ENCODE measurements at regions not wholly inside any gene's neighbourhood (a gene's known extent, or its start where the extent isn't known, plus 50 kb on each side); places are given as distances from the start of the nearest gene placed in this dataset.

DNA sequence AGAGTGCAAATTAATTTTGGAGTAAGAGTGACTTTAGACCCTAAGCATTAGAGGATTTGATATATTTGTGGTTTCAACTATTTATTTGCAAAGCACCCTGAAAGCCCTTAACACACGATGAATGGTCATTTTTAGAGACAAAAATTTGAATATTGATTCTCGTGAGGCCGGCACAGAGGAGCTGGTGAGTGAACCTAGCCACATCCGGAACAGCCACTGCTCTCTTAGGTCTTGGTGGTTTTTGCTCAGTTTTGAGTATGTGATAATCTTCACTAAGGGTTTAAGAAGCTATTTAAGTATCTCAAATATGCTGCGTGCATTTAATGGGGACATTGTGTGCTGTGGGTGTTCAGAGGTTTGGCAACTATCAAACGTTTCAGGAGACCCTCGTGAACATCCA lies 204.8 kb downstream of the TSN start:
- H3K9me3 ChIP-seq (ENCODE audit: control insufficient read depth in 2 of 2, insufficient read depth in 1 of 2, low read length in 1 of 2): no peaks in the 10 kb centered on the region
- no peak for DNase-seq (ENCODE audit: low read depth in 6 of 9, low spot score in 9 of 9)
- 96% methylated on average over 7 of the region's 7 CpGs for WGBS

DNA sequence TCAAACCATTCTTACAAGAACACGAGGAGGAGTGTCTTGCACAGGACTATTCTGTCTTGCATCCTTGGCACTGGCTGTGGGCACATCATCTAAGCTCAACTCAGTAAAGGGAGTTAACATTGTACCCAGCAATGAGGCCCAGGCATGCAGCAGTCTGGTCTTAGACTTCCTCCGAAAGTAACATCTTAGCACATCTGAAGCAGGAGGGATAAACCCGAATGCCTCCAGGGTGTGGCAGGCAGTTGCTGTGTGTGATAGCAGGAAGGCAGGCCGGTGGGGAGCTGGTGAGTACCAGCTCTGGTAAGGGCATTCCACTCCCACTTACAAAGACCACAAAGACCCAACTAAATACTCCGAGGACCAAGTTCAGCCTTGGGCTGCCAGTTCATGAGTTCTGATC lies 206.3 kb downstream of the TSN start:
- WGBS: 93% methylated on average over 5 of the region's 5 CpGs
- DNase-seq (ENCODE audit: low read depth in 6 of 9, low spot score in 9 of 9): no peak
- Histone ChIP-seq H3K4me3 (ENCODE audit: low read length in 2 of 2) (no peak overlapping the region), H3K27ac (ENCODE audit: low read depth in 1 of 2, low read length in 1 of 2) (no peak overlapping the region), H3K27me3 (ENCODE audit: control insufficient read depth in 2 of 2, insufficient read depth in 1 of 2, low read length in 1 of 2) (no peaks in the 10 kb centered on the region), H3K4me1 (ENCODE audit: control insufficient read depth in 2 of 2, insufficient read depth in 2 of 2, low read length in 2 of 2) (no peaks in the 10 kb centered on the region), H3K36me3 (ENCODE audit: control insufficient read depth in 2 of 2, insufficient read depth in 2 of 2, low read length in 1 of 2) (no peaks in the 10 kb centered on the region), H3K9me3 (ENCODE audit: control insufficient read depth in 2 of 2, insufficient read depth in 1 of 2, low read length in 1 of 2) (no peaks in the 10 kb centered on the region)

More for the DNA sequence above, 204.8 kb downstream of the TSN start:
- Histone ChIP-seq H3K4me3 (ENCODE audit: low read length in 2 of 2) (no peak overlapping the region), H3K27ac (ENCODE audit: low read depth in 1 of 2, low read length in 1 of 2) (no peak overlapping the region), H3K4me1 (ENCODE audit: control insufficient read depth in 2 of 2, insufficient read depth in 2 of 2, low read length in 2 of 2) (no peaks in the 10 kb centered on the region), H3K27me3 (ENCODE audit: control insufficient read depth in 2 of 2, insufficient read depth in 1 of 2, low read length in 1 of 2) (no peaks in the 10 kb centered on the region), H3K36me3 (ENCODE audit: control insufficient read depth in 2 of 2, insufficient read depth in 2 of 2, low read length in 1 of 2) (no peaks in the 10 kb centered on the region)

DNA sequence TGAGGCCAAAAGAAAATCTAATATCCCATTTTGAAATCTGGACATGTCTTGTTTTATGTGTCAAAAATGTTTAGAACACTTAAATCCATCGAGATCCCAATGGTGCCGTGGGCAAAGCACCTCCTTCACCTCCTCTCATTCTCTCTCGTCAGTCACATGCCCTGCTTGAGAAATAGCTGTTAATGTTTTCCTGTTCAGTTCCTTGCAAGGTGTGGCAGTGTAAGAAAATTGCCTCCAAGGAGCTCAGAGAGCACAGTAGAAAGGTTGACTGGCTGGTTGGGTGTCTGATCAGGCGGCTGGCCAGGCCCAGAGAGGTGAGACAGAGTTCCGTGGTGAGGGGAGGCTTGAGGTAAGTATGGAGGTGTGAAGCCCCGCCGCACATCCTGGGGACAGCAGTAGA lies 210.2 kb downstream of the TSN start:
- no peaks in the 10 kb centered on the region for H3K36me3 ChIP-seq (ENCODE audit: control insufficient read depth in 2 of 2, insufficient read depth in 2 of 2, low read length in 1 of 2)
- no peaks in the 10 kb centered on the region for H3K27me3 ChIP-seq (ENCODE audit: control insufficient read depth in 2 of 2, insufficient read depth in 1 of 2, low read length in 1 of 2)
- WGBS: 92% methylated on average over 7 of the region's 7 CpGs
- H3K4me1 ChIP-seq (ENCODE audit: control insufficient read depth in 2 of 2, insufficient read depth in 2 of 2, low read length in 2 of 2): peaks cover 0 to 5% of the 10 kb centered on the region in 2 donors
- no peak for DNase-seq (ENCODE audit: low read depth in 6 of 9, low spot score in 9 of 9)
- no peaks in the 10 kb centered on the region for H3K9me3 ChIP-seq (ENCODE audit: control insufficient read depth in 2 of 2, insufficient read depth in 1 of 2, low read length in 1 of 2)
- no peak overlapping the region for H3K4me3 ChIP-seq (ENCODE audit: low read length in 2 of 2)
- H3K27ac ChIP-seq (ENCODE audit: low read depth in 1 of 2, low read length in 1 of 2): no peak overlapping the region

DNA sequence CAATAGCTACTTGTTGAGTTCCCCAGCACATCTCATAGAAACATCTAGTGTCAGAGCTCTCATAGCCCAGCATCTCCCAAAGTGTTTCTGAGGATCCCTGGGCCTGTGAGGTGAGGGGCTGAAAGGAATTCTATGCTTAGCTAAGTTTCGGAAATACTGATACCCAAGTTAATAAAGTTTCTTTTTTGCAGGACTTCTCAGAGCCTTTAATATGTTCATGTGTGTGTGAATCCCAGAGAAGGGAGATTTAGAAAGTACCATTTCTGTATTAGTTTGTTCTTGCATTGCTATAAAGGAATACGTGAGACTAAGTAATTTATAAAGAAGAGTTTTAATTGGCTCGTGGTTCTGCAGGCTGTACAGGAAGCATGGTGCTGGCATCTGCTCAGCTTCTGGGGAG lies 211.2 kb downstream of the TSN start:
- DNase-seq (ENCODE audit: low read depth in 6 of 9, low spot score in 9 of 9): no peak
- Histone ChIP-seq H3K9me3 (ENCODE audit: control insufficient read depth in 2 of 2, insufficient read depth in 1 of 2, low read length in 1 of 2) (no peaks in the 10 kb centered on the region), H3K4me1 (ENCODE audit: control insufficient read depth in 2 of 2, insufficient read depth in 2 of 2, low read length in 2 of 2) (peaks cover 0 to 5% of the 10 kb centered on the region in 2 donors), H3K36me3 (ENCODE audit: control insufficient read depth in 2 of 2, insufficient read depth in 2 of 2, low read length in 1 of 2) (no peaks in the 10 kb centered on the region), H3K27ac (ENCODE audit: low read depth in 1 of 2, low read length in 1 of 2) (no peak overlapping the region), H3K4me3 (ENCODE audit: low read length in 2 of 2) (no peak overlapping the region), H3K27me3 (ENCODE audit: control insufficient read depth in 2 of 2, insufficient read depth in 1 of 2, low read length in 1 of 2) (no peaks in the 10 kb centered on the region)
- 87% methylated on average over 3 of the region's 3 CpGs for WGBS

DNA sequence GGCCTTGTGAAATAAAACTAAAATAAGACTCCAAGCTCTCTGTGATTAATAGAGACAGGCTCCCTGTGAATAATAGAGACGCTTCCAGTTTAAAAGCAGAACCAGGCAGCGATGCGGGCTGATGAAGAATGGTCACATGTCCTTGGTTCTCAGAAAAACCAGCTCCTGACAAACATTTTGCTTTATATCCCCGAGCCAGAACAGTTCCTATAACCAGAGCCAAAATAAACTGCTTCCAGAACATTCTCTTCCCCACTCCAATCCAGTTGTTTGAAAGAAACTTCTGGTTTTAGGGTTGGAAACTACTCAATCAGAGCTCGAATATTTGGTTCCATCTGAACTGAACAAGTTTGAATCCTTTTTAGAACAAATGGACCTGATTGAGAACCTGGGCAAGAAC lies 213.7 kb downstream of the TSN start:
- Histone ChIP-seq H3K36me3 (ENCODE audit: control insufficient read depth in 2 of 2, insufficient read depth in 2 of 2, low read length in 1 of 2) (no peaks in the 10 kb centered on the region), H3K9me3 (ENCODE audit: control insufficient read depth in 2 of 2, insufficient read depth in 1 of 2, low read length in 1 of 2) (no peaks in the 10 kb centered on the region), H3K27ac (ENCODE audit: low read depth in 1 of 2, low read length in 1 of 2) (peak overlapping the region in 1 of 2 donors; percentile 55), H3K27me3 (ENCODE audit: control insufficient read depth in 2 of 2, insufficient read depth in 1 of 2, low read length in 1 of 2) (no peaks in the 10 kb centered on the region), H3K4me1 (ENCODE audit: control insufficient read depth in 2 of 2, insufficient read depth in 2 of 2, low read length in 2 of 2) (peaks cover 0 to 9% of the 10 kb centered on the region in 2 donors), H3K4me3 (ENCODE audit: low read length in 2 of 2) (no peak overlapping the region)
- DNase-seq (ENCODE audit: low read depth in 6 of 9, low spot score in 9 of 9): no peak
- WGBS: 22% methylated on average over 5 of the region's 5 CpGs

DNA sequence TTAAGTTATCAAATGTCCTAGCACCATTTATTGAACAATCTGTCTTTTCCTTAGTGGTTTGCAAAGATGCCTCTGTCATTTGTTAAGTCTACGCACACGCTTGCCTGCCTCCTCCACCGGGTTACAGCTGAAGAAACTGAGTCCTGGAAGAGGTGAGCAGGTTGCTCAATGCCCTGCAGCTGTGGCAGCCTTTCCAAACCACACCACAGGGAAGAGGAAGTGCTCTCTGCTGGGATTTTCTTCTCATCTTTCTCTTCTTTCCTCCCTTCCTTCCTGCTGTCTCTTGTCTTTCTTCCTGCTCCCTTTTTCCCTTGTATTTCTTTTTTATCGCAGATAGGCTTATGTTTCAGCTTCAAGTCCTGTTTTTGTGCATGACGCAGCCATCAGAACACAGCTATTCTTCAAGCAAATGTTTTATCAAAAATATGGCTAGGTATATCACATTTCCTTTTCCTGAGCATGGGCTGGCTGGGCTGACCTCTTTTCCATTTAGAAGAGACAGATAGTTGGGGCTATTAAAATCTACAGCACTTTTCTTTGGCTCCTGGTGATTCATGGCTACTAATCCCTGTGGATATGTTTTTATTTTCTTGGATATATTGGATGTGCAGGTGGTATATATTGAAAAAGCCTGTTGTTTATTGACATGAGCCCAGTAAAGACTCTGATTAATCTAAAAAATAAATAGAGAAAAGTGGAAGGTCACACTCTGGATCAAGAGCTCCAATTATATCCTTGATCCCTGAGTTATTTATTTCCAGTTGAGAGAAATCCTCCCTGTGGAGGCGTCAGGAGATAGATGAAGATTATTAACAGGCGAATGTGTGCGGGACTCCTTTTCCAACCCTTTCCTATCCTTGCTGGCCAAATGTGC lies 214.6 kb downstream of the TSN start:
- 90% methylated on average over 8 of the region's 8 CpGs for WGBS
- Histone ChIP-seq H3K36me3 (ENCODE audit: control insufficient read depth in 2 of 2, insufficient read depth in 2 of 2, low read length in 1 of 2) (no peaks in the 10 kb centered on the region), H3K27ac (ENCODE audit: low read depth in 1 of 2, low read length in 1 of 2) (peak overlapping the region in 1 of 2 donors; percentile 49), H3K4me3 (ENCODE audit: low read length in 2 of 2) (no peak overlapping the region), H3K4me1 (ENCODE audit: control insufficient read depth in 2 of 2, insufficient read depth in 2 of 2, low read length in 2 of 2) (peaks cover 0 to 17% of the 10 kb centered on the region in 2 donors), H3K9me3 (ENCODE audit: control insufficient read depth in 2 of 2, insufficient read depth in 1 of 2, low read length in 1 of 2) (no peaks in the 10 kb centered on the region), H3K27me3 (ENCODE audit: control insufficient read depth in 2 of 2, insufficient read depth in 1 of 2, low read length in 1 of 2) (no peaks in the 10 kb centered on the region)
- DNase-seq (ENCODE audit: low read depth in 6 of 9, low spot score in 9 of 9): no peak

DNA sequence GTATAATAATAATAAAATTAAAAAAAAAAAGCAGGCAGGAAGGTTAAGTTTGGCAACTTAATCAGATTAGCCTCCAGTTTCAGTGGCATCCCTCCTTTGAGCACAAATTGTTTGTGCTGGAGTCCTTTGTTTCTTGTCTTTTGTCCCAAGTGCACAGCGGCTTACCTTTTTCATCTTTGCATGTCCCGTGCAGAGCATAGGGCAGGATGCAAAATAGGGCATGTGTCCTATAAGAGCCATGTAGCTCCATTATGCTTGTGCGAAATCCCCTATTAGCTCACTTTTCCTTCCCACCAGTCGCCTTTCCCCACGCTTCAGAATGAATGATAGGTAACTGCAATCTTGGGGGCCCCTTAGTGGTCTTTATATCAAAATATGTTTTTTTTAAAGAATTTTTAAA lies 216.8 kb downstream of the TSN start:
- H3K27ac ChIP-seq (ENCODE audit: low read depth in 1 of 2, low read length in 1 of 2): no peak overlapping the region
- H3K4me1 ChIP-seq (ENCODE audit: control insufficient read depth in 2 of 2, insufficient read depth in 2 of 2, low read length in 2 of 2): peaks cover 0 to 31% of the 10 kb centered on the region in 2 donors
- H3K27me3 ChIP-seq (ENCODE audit: control insufficient read depth in 2 of 2, insufficient read depth in 1 of 2, low read length in 1 of 2): no peaks in the 10 kb centered on the region
- no peak for DNase-seq (ENCODE audit: low read depth in 6 of 9, low spot score in 9 of 9)
- no peak overlapping the region for H3K4me3 ChIP-seq (ENCODE audit: low read length in 2 of 2)
- no peaks in the 10 kb centered on the region for H3K9me3 ChIP-seq (ENCODE audit: control insufficient read depth in 2 of 2, insufficient read depth in 1 of 2, low read length in 1 of 2)
- WGBS: 98% methylated on average over 5 of the region's 5 CpGs
- no peaks in the 10 kb centered on the region for H3K36me3 ChIP-seq (ENCODE audit: control insufficient read depth in 2 of 2, insufficient read depth in 2 of 2, low read length in 1 of 2)

DNA sequence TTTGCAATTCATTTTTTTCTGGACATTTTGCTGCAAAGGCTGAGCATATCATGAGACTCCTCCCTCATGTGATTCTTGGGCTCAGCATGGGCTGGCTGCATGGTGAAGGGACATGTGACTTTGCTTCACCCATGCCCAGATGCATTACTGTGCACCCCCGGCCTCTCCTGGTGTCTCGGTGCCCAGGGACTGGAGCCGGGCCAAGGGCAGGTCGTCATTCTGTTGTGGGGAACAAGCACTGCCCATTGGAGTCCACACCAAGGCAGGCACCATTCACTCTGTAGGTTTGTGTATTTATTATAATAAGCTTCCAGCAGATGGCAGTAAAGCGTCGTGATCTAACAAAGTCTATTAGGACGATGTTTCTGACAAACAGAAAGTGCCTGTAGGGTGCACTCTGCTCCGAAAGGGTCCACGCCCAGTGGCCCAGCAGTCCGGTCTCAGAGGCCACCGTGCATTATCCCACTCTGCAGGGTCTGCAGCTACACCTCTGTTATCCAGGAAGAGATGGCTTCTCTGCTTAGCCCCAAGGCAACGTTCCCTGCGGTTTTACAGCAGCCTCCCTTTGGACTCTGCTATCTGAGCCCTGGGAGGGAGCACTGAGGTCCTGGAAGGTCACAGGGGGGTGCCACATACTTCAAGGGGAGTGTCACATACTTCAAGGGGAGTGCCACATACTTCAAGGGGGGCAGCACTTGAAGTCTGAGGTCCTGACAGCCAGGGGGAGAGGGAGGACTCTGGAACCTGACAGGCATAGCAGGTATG lies 219.6 kb downstream of the TSN start:
- WGBS: 5% methylated on average over 13 of the region's 13 CpGs
- Histone ChIP-seq H3K4me1 (ENCODE audit: control insufficient read depth in 2 of 2, insufficient read depth in 2 of 2, low read length in 2 of 2) (peaks cover 0 to 26% of the 10 kb centered on the region in 2 donors), H3K36me3 (ENCODE audit: control insufficient read depth in 2 of 2, insufficient read depth in 2 of 2, low read length in 1 of 2) (no peaks in the 10 kb centered on the region), H3K27ac (ENCODE audit: low read depth in 1 of 2, low read length in 1 of 2) (peak overlapping the region in 1 of 2 donors; percentile 3), H3K9me3 (ENCODE audit: control insufficient read depth in 2 of 2, insufficient read depth in 1 of 2, low read length in 1 of 2) (no peaks in the 10 kb centered on the region), H3K4me3 (ENCODE audit: low read length in 2 of 2) (peak overlapping the region in 1 of 2 donors; percentile 40), H3K27me3 (ENCODE audit: control insufficient read depth in 2 of 2, insufficient read depth in 1 of 2, low read length in 1 of 2) (no peaks in the 10 kb centered on the region)
- peak; percentile 55 to 90 (median 85) for DNase-seq (ENCODE audit: low read depth in 6 of 9, low spot score in 9 of 9)

DNA sequence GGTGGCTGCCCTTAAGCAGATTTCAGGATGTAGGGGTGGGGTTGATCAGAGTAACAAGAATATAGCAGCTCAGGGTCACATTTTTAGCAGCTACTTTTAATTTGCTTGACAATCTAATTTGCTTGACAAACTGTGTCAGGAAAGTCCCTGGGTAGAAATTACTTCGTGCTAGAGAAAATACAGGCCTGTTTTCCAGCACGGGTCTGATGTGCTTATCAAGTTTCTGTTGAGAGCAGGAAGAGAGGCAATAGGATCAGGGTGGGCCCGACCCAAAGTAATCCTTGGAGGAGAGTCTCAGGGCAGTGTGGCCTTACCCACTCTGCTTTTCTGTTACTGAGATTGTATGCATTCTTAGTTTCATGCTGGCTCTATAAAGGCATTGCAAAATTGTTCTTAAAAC lies 221.5 kb downstream of the TSN start:
- 60% methylated on average over 3 of the region's 3 CpGs for WGBS
- Histone ChIP-seq H3K36me3 (ENCODE audit: control insufficient read depth in 2 of 2, insufficient read depth in 2 of 2, low read length in 1 of 2) (no peaks in the 10 kb centered on the region), H3K4me3 (ENCODE audit: low read length in 2 of 2) (no peak overlapping the region), H3K4me1 (ENCODE audit: control insufficient read depth in 2 of 2, insufficient read depth in 2 of 2, low read length in 2 of 2) (peaks cover 0 to 26% of the 10 kb centered on the region in 2 donors), H3K27me3 (ENCODE audit: control insufficient read depth in 2 of 2, insufficient read depth in 1 of 2, low read length in 1 of 2) (no peaks in the 10 kb centered on the region), H3K27ac (ENCODE audit: low read depth in 1 of 2, low read length in 1 of 2) (peak overlapping the region in 1 of 2 donors; percentile 68), H3K9me3 (ENCODE audit: control insufficient read depth in 2 of 2, insufficient read depth in 1 of 2, low read length in 1 of 2) (no peaks in the 10 kb centered on the region)
- no peak for DNase-seq (ENCODE audit: low read depth in 6 of 9, low spot score in 9 of 9)
